ENCODE measurements at regions not wholly inside any gene's neighbourhood (a gene's known extent, or its start where the extent isn't known, plus 50 kb on each side); places are given as distances from the start of the nearest gene placed in this dataset.

- intact Hi-C loops (cut with micrococcal nuclease; ENCODE audit: unreplicated experiment) = no loop called here
- ChIA-PET POLR2A (no interaction called here), CTCF (no interaction called here)
- H3K9me3 ChIP-seq (ENCODE audit: control insufficient read depth, insufficient read depth, low read depth, low read length) = no peaks in the 10 kb centered on the region
- no TSS peak for BruUV-seq (replicated peaks)
- no peaks in the 10 kb centered on the region for H3K4me1 ChIP-seq (ENCODE audit: control insufficient read depth, insufficient read depth, low read length)
- ATAC-seq (no peak), DNase-seq (ENCODE audit: low read depth, low spot score) (no peak)
- H3K4me3 ChIP-seq (ENCODE audit: low read depth in 2 of 2, low read length in 2 of 2) = no peak overlapping the region
- in situ Hi-C loops (cut with HindIII; ENCODE audit: low pct_unique_long_range_greater_than_20kb, low sequenced_read_pairs) = no loop called here
- no peak overlapping the region for H3K27ac ChIP-seq (ENCODE audit: low read length)
- H3K36me3 ChIP-seq (ENCODE audit: control insufficient read depth, insufficient read depth, low read length) = no peaks in the 10 kb centered on the region
- no peak for TF ChIP-seq REST (IDR thresholded peaks at IDR 0.05; ENCODE audit: insufficient read depth in 1 of 2, low read depth in 2 of 2, low read length in 1 of 2)
- H3K27me3 ChIP-seq (ENCODE audit: control insufficient read depth, insufficient read depth, low read length) = no peaks in the 10 kb centered on the region
Measured at GRCh38 chr2:186307871-186308270, 178.2 kb upstream of the ZC3H15 start.

- Histone ChIP-seq H3K4me3 (ENCODE audit: low read depth in 2 of 2, low read length in 2 of 2) (no peak overlapping the region), H3K4me1 (ENCODE audit: control insufficient read depth, insufficient read depth, low read length) (no peaks in the 10 kb centered on the region), H3K9me3 (ENCODE audit: control insufficient read depth, insufficient read depth, low read depth, low read length) (no peaks in the 10 kb centered on the region), H3K36me3 (ENCODE audit: control insufficient read depth, insufficient read depth, low read length) (no peaks in the 10 kb centered on the region), H3K27ac (ENCODE audit: low read length) (no peak overlapping the region), H3K27me3 (ENCODE audit: control insufficient read depth, insufficient read depth, low read length) (no peaks in the 10 kb centered on the region)
- ChIA-PET CTCF (no interaction called here), POLR2A (no interaction called here)
- ATAC-seq = no peak
- in situ Hi-C loops (cut with HindIII; ENCODE audit: low pct_unique_long_range_greater_than_20kb, low sequenced_read_pairs) = no loop called here
- BruUV-seq (replicated peaks) = no TSS peak
- intact Hi-C loops (cut with micrococcal nuclease; ENCODE audit: unreplicated experiment) = no loop called here
- no peak for TF ChIP-seq TCF7L2 (IDR thresholded peaks at IDR 0.05; ENCODE audit: low read depth, low read length)
- no peak for TF ChIP-seq POLR2AphosphoS5 (IDR thresholded peaks at IDR 0.05; ENCODE audit: low read depth, low read length)
- TF ChIP-seq SIN3A (IDR thresholded peaks at IDR 0.05; ENCODE audit: borderline replicate concordance, insufficient read depth, low read depth, low read length) = no peak
- TF ChIP-seq REST (IDR thresholded peaks at IDR 0.05; ENCODE audit: insufficient read depth in 1 of 2, low read depth in 2 of 2, low read length in 1 of 2) = no peak
- no peak for TF ChIP-seq CTCF (IDR thresholded peaks at IDR 0.05)
- DNase-seq (ENCODE audit: low read depth, low spot score) = no peak
Measured at GRCh38 chr2:186308347-186308746, 177.7 kb upstream of the ZC3H15 start.

All from Panc1 (cell line).